ENCODE measurements at regions not wholly inside any gene's neighbourhood (a gene's known extent, or its start where the extent isn't known, plus 50 kb on each side); places are given as distances from the start of the nearest gene placed in this dataset.
"Not testable (repeated sequence)": the region's sequence is repeated elsewhere in the genome, so short reads cannot be mapped to it uniquely, and the experiment has no call there.

- H3K27me3 ChIP-seq (ENCODE audit: control insufficient read depth in 3 of 3, insufficient read depth in 3 of 3, low read length in 3 of 3): peaks cover 0 to 3% (median 0%) of the 10 kb centered on the region in 3 donors
- no peaks in the 10 kb centered on the region for H3K4me1 ChIP-seq (ENCODE audit: control insufficient read depth in 3 of 3, insufficient read depth in 3 of 3, low read length in 3 of 3)
- H3K4me3 ChIP-seq (ENCODE audit: low read length in 3 of 3): no peak overlapping the region
Observed at GRCh38 chr5:163352531-163352930, 84.9 kb upstream of the CCNG1 start.

GRCh38 chr5:163355811-163356210 lies 81.6 kb upstream of the CCNG1 start:
- H3K9me3 ChIP-seq (ENCODE audit: control insufficient read depth in 3 of 3, low read length in 3 of 3); H3K36me3 ChIP-seq (ENCODE audit: control insufficient read depth in 3 of 3, insufficient read depth in 3 of 3, low read length in 3 of 3); H3K4me3 ChIP-seq (ENCODE audit: low read length in 3 of 3); H3K27ac ChIP-seq (ENCODE audit: low read depth, low read length); H3K9ac ChIP-seq (ENCODE audit: low read depth in 1 of 3, low read length in 3 of 3); H3K27me3 ChIP-seq (ENCODE audit: control insufficient read depth in 3 of 3, insufficient read depth in 3 of 3, low read length in 3 of 3); H3K4me1 ChIP-seq (ENCODE audit: control insufficient read depth in 3 of 3, insufficient read depth in 3 of 3, low read length in 3 of 3): not testable (repeated sequence)

More at GRCh38 chr5:163352531-163352930, 84.9 kb upstream of the CCNG1 start:
- Histone ChIP-seq H3K9me3 (ENCODE audit: control insufficient read depth in 3 of 3, low read length in 3 of 3) (no peaks in the 10 kb centered on the region), H3K9ac (ENCODE audit: low read depth in 1 of 3, low read length in 3 of 3) (no peak overlapping the region), H3K27ac (ENCODE audit: low read depth, low read length) (no peak overlapping the region), H3K36me3 (ENCODE audit: control insufficient read depth in 3 of 3, insufficient read depth in 3 of 3, low read length in 3 of 3) (no peaks in the 10 kb centered on the region)

- Histone ChIP-seq H3K27ac (ENCODE audit: low read depth, low read length) (no peak overlapping the region), H3K4me3 (ENCODE audit: low read length in 3 of 3) (no peak overlapping the region), H3K4me1 (ENCODE audit: control insufficient read depth in 3 of 3, insufficient read depth in 3 of 3, low read length in 3 of 3) (no peaks in the 10 kb centered on the region), H3K9ac (ENCODE audit: low read depth in 1 of 3, low read length in 3 of 3) (no peak overlapping the region), H3K36me3 (ENCODE audit: control insufficient read depth in 3 of 3, insufficient read depth in 3 of 3, low read length in 3 of 3) (no peaks in the 10 kb centered on the region), H3K27me3 (ENCODE audit: control insufficient read depth in 3 of 3, insufficient read depth in 3 of 3, low read length in 3 of 3) (no peaks in the 10 kb centered on the region), H3K9me3 (ENCODE audit: control insufficient read depth in 3 of 3, low read length in 3 of 3) (no peaks in the 10 kb centered on the region)
Observed at GRCh38 chr5:163357636-163358035, 79.8 kb upstream of the CCNG1 start.

- H3K36me3 ChIP-seq (ENCODE audit: control insufficient read depth in 3 of 3, insufficient read depth in 3 of 3, low read length in 3 of 3): no peaks in the 10 kb centered on the region
- no peak overlapping the region for H3K27ac ChIP-seq (ENCODE audit: low read depth, low read length)
- H3K4me3 ChIP-seq (ENCODE audit: low read length in 3 of 3): no peak overlapping the region
- H3K4me1 ChIP-seq (ENCODE audit: control insufficient read depth in 3 of 3, insufficient read depth in 3 of 3, low read length in 3 of 3): no peaks in the 10 kb centered on the region
- H3K9me3 ChIP-seq (ENCODE audit: control insufficient read depth in 3 of 3, low read length in 3 of 3): peaks cover 0 to 3% (median 0%) of the 10 kb centered on the region in 3 donors
- no peaks in the 10 kb centered on the region for H3K27me3 ChIP-seq (ENCODE audit: control insufficient read depth in 3 of 3, insufficient read depth in 3 of 3, low read length in 3 of 3)
- no peak overlapping the region for H3K9ac ChIP-seq (ENCODE audit: low read depth in 1 of 3, low read length in 3 of 3)
Observed at GRCh38 chr5:163360656-163361055, 76.7 kb upstream of the CCNG1 start.

GRCh38 chr5:163361450-163361849 lies 75.9 kb upstream of the CCNG1 start:
- Histone ChIP-seq H3K9ac (ENCODE audit: low read depth in 1 of 3, low read length in 3 of 3) (no peak overlapping the region), H3K9me3 (ENCODE audit: control insufficient read depth in 3 of 3, low read length in 3 of 3) (peaks cover 0 to 3% (median 0%) of the 10 kb centered on the region in 3 donors), H3K27me3 (ENCODE audit: control insufficient read depth in 3 of 3, insufficient read depth in 3 of 3, low read length in 3 of 3) (no peaks in the 10 kb centered on the region), H3K27ac (ENCODE audit: low read depth, low read length) (no peak overlapping the region), H3K4me1 (ENCODE audit: control insufficient read depth in 3 of 3, insufficient read depth in 3 of 3, low read length in 3 of 3) (no peaks in the 10 kb centered on the region), H3K36me3 (ENCODE audit: control insufficient read depth in 3 of 3, insufficient read depth in 3 of 3, low read length in 3 of 3) (no peaks in the 10 kb centered on the region), H3K4me3 (ENCODE audit: low read length in 3 of 3) (no peak overlapping the region)

GRCh38 chr5:163362840-163363371 lies 74.5 kb upstream of the CCNG1 start:
- Histone ChIP-seq H3K9me3 (ENCODE audit: control insufficient read depth in 3 of 3, low read length in 3 of 3) (peaks cover 0 to 3% (median 0%) of the 10 kb centered on the region in 3 donors), H3K9ac (ENCODE audit: low read depth in 1 of 3, low read length in 3 of 3) (no peak overlapping the region), H3K27me3 (ENCODE audit: control insufficient read depth in 3 of 3, insufficient read depth in 3 of 3, low read length in 3 of 3) (no peaks in the 10 kb centered on the region), H3K4me1 (ENCODE audit: control insufficient read depth in 3 of 3, insufficient read depth in 3 of 3, low read length in 3 of 3) (no peaks in the 10 kb centered on the region), H3K27ac (ENCODE audit: low read depth, low read length) (no peak overlapping the region), H3K36me3 (ENCODE audit: control insufficient read depth in 3 of 3, insufficient read depth in 3 of 3, low read length in 3 of 3) (no peaks in the 10 kb centered on the region), H3K4me3 (ENCODE audit: low read length in 3 of 3) (no peak overlapping the region)

GRCh38 chr5:163363389-163363788 lies 74.0 kb upstream of the CCNG1 start:
- H3K9me3 ChIP-seq (ENCODE audit: control insufficient read depth in 3 of 3, low read length in 3 of 3): peaks cover 0 to 3% (median 0%) of the 10 kb centered on the region in 3 donors
- H3K27me3 ChIP-seq (ENCODE audit: control insufficient read depth in 3 of 3, insufficient read depth in 3 of 3, low read length in 3 of 3): no peaks in the 10 kb centered on the region
- H3K36me3 ChIP-seq (ENCODE audit: control insufficient read depth in 3 of 3, insufficient read depth in 3 of 3, low read length in 3 of 3): no peaks in the 10 kb centered on the region
- H3K9ac ChIP-seq (ENCODE audit: low read depth in 1 of 3, low read length in 3 of 3): no peak overlapping the region
- H3K27ac ChIP-seq (ENCODE audit: low read depth, low read length): no peak overlapping the region
- H3K4me1 ChIP-seq (ENCODE audit: control insufficient read depth in 3 of 3, insufficient read depth in 3 of 3, low read length in 3 of 3): no peaks in the 10 kb centered on the region
- no peak overlapping the region for H3K4me3 ChIP-seq (ENCODE audit: low read length in 3 of 3)

- Histone ChIP-seq H3K36me3 (ENCODE audit: control insufficient read depth in 3 of 3, insufficient read depth in 3 of 3, low read length in 3 of 3) (no peaks in the 10 kb centered on the region), H3K27me3 (ENCODE audit: control insufficient read depth in 3 of 3, insufficient read depth in 3 of 3, low read length in 3 of 3) (no peaks in the 10 kb centered on the region), H3K9ac (ENCODE audit: low read depth in 1 of 3, low read length in 3 of 3) (no peak overlapping the region), H3K9me3 (ENCODE audit: control insufficient read depth in 3 of 3, low read length in 3 of 3) (peaks cover 0 to 3% (median 3%) of the 10 kb centered on the region in 3 donors), H3K4me3 (ENCODE audit: low read length in 3 of 3) (no peak overlapping the region), H3K27ac (ENCODE audit: low read depth, low read length) (no peak overlapping the region), H3K4me1 (ENCODE audit: control insufficient read depth in 3 of 3, insufficient read depth in 3 of 3, low read length in 3 of 3) (no peaks in the 10 kb centered on the region)
Observed at GRCh38 chr5:163366757-163367156, 70.6 kb upstream of the CCNG1 start.

- Histone ChIP-seq H3K27ac (ENCODE audit: low read depth, low read length) (no peak overlapping the region), H3K36me3 (ENCODE audit: control insufficient read depth in 3 of 3, insufficient read depth in 3 of 3, low read length in 3 of 3) (no peaks in the 10 kb centered on the region), H3K4me3 (ENCODE audit: low read length in 3 of 3) (no peak overlapping the region), H3K4me1 (ENCODE audit: control insufficient read depth in 3 of 3, insufficient read depth in 3 of 3, low read length in 3 of 3) (no peaks in the 10 kb centered on the region), H3K9me3 (ENCODE audit: control insufficient read depth in 3 of 3, low read length in 3 of 3) (peaks cover 0 to 3% (median 0%) of the 10 kb centered on the region in 3 donors), H3K27me3 (ENCODE audit: control insufficient read depth in 3 of 3, insufficient read depth in 3 of 3, low read length in 3 of 3) (no peaks in the 10 kb centered on the region), H3K9ac (ENCODE audit: low read depth in 1 of 3, low read length in 3 of 3) (no peak overlapping the region)
Observed at GRCh38 chr5:163369776-163370385, 67.5 kb upstream of the CCNG1 start.

- Histone ChIP-seq H3K27ac (ENCODE audit: low read depth, low read length) (no peak overlapping the region), H3K4me3 (ENCODE audit: low read length in 3 of 3) (no peak overlapping the region), H3K4me1 (ENCODE audit: control insufficient read depth in 3 of 3, insufficient read depth in 3 of 3, low read length in 3 of 3) (no peaks in the 10 kb centered on the region)
Observed at GRCh38 chr5:163373436-163374084, 63.8 kb upstream of the CCNG1 start.

More at GRCh38 chr5:163373436-163374084, 63.8 kb upstream of the CCNG1 start:
- H3K36me3 ChIP-seq (ENCODE audit: control insufficient read depth in 3 of 3, insufficient read depth in 3 of 3, low read length in 3 of 3): no peaks in the 10 kb centered on the region
- peaks cover 0 to 3% (median 0%) of the 10 kb centered on the region in 3 donors for H3K9me3 ChIP-seq (ENCODE audit: control insufficient read depth in 3 of 3, low read length in 3 of 3)
- no peak overlapping the region for H3K9ac ChIP-seq (ENCODE audit: low read depth in 1 of 3, low read length in 3 of 3)
- no peaks in the 10 kb centered on the region for H3K27me3 ChIP-seq (ENCODE audit: control insufficient read depth in 3 of 3, insufficient read depth in 3 of 3, low read length in 3 of 3)
